ENCODE measurements at regions not wholly inside any gene's neighbourhood (a gene's known extent, or its start where the extent isn't known, plus 50 kb on each side); places are given as distances from the start of the nearest gene placed in this dataset.

GRCh38 chrX:28039258-28039657 lies 58.0 kb upstream of the DCAF8L1 start:
- DNase-seq (ENCODE audit: low spot score) = no peak
